T-helper 2 cell treated with Interferon-gamma antibody and Interleukin-4, amounts not matched to agents 100 ng/mL and 5 ng/mL, for 36 hours (primary cell): ENCODE measurements at regions not wholly inside any gene's neighbourhood (a gene's known extent, or its start where the extent isn't known, plus 50 kb on each side); places are given as distances from the start of the nearest gene placed in this dataset.

Experiments used
- intact Hi-C: fragments of 100-400 bp; cut with micrococcal nuclease; formaldehyde crosslinking; loops from one replicate; pipeline ENCODE4 v1.15.1; 2023

DNA sequence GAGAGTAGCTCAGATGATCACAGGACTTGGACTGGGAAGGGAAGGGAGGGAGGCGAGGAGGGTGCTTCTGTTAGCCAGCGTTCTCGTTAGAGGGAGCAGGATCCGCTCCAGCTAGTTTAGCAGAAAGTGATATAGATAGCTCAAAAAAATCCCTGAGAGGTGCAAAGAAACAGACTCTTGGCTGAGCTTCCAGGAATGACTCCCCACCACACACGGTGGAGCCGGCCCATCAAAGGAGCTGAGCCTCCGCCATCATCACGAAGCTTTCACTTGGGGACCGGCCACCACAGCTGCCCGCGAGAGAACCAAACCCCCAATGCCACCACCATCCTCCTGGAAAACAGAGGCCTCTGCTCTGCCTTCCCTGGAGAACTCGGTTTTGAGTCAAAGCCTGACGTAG, 124.6 kb upstream of the BCL2L14 start:
- intact Hi-C loops = no loop called here

DNA sequence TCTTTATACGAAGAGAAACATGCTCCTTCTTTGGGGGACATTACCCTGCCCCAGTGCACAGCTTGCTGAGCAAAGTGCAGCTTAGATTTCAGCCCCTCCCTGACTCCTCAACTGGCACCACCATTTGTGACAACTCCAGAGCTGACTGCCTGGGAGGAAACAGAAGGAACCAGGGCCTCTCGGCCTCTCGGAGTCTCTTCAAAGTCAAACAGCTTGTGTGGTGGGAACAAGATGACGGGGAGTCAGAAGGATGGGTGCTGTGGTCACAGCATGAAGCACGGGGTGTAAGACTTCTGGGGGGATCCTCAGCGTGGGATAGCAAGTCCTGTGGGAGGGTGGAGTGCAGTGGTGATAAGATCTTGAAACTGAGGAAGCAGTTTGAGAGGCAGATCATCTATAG, 123.5 kb upstream of the BCL2L14 start:
- intact Hi-C loops = no loop called here

DNA sequence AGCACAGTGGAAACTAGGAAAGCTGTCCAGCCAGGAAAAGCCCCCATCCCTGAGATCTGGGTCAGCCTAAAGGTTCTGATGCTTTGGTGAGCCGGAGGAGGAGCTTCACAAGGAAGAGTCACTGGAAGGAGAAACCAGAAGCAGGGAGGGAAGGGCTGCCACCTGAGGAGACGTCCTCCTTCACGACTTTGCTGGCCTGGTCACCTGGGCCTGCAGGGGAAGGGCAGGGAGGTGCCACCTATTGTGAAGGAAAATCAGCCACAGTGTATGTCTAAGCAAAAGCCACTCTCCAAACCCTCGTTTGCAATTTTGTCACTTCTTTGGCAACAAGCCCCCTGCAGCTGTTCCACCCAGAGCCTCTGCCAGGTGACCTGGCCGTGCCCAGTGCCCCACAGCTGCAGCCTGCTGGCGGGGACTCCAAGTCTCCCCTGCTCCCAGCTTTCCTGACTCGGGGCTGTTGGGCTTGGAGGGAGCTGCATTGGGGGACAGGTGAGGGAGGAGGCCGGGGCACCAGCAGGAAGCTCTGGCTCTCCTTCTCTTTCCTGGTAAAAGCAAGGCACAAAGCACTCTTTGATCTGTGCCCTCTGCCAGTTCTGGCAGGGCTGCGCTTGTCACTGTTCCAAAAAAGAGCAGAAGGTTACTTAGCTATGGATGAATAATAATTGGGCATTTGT, 120.9 kb upstream of the BCL2L14 start:
- intact Hi-C loops = no loop called here

DNA sequence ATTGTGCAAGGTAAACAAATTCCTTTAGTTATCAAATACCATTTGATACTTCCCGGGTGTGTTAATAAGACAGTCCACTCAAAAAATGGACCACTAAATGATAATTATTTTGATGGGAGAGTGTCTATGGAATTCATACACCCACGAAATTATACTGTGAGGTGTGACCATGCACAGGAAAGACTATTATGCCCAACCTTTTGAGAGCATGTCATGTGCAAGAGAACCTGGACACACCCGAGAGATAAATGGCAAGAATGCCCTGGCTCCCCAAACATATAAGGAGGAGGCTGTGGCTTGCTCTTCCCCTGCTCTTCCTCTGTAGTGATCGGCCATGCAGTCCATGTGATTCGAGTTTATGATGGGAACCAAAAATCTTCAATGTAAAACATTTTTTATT, 119.5 kb upstream of the BCL2L14 start:
- intact Hi-C loops = no loop called here

DNA sequence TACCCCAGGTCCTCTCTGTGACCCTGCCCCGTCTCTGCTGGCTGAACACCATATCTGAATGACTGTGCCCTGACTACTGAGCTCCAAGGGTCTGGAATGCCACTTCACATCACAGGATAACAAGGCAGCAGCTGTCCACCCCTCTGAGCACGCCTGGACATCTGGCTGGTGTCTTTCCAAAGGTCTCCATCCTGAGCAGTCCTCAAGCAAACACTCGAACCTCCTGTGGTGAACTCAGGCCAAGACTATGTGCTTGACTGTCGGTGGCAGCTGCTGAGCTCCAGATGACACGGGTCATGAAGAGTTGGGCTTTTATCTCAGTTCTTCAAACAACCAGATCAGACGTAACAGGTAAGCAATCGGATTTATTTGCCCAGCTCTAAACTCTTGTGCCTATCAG, 117.2 kb upstream of the BCL2L14 start:
- intact Hi-C loops = no loop called here

DNA sequence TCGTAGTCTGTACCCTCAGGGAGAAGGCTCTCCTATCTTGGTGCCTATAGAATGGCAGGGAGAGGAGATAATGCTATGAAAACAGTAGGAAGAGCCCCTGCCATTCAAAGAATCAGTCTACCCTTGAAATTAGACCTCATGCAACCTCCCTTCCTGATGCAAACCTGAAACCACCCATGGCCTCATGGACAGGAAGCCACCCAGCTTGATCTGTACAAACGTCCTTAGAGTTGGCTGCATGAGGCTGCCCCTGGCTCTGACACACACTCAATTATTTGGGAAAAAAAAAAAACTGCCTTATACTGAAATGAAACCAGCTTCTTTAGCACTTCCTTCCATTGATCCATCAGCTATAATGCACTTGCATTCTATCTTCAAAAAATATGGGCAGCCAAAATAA, 116.6 kb upstream of the BCL2L14 start:
- intact Hi-C loops = no loop called here

DNA sequence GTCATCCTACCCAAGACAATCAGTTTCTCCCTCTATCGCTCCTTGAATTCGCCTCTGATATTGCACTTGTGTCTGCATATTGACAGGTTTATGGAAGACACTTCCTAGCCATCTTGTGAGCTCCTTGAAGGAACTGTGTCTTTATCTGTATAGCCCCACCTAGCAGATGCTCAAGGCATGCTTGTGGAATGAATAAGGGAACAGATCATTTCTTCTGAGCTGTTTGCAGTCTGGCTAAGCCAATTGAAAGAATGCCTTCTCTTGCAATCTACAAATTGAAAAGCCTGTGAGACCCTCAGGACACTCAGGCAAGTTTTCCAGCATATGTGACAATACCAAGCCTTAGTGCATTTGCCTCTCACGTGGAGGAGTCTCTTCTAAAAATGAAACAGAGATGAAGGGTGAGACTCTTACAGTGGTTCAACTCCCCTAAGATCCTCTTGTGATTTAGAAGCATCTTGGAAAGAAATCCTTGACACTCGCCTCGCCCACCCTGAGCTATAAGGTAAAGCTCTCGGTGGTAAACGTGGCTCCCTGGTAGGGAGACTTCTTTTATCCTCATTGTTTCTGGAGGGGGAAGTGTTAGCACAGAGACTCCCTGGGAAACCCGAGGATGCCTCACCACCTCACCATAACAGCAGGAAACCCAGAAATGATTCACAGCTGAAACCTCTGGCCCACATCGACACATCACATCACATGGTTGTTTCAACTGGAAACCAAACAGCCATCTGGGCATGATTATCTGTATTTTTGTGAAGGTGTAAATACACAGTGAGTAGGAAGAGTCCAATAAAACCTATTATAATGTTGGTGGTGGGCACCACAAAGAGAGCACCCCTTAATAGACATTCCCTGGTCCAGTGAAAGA, 112.3 kb upstream of the BCL2L14 start:
- intact Hi-C loops = loop anchor here (2.0 to 5.0 kb wide), 3 partner anchors 22 to 306 kb away; no protein-coding TSS in a partner anchor

DNA sequence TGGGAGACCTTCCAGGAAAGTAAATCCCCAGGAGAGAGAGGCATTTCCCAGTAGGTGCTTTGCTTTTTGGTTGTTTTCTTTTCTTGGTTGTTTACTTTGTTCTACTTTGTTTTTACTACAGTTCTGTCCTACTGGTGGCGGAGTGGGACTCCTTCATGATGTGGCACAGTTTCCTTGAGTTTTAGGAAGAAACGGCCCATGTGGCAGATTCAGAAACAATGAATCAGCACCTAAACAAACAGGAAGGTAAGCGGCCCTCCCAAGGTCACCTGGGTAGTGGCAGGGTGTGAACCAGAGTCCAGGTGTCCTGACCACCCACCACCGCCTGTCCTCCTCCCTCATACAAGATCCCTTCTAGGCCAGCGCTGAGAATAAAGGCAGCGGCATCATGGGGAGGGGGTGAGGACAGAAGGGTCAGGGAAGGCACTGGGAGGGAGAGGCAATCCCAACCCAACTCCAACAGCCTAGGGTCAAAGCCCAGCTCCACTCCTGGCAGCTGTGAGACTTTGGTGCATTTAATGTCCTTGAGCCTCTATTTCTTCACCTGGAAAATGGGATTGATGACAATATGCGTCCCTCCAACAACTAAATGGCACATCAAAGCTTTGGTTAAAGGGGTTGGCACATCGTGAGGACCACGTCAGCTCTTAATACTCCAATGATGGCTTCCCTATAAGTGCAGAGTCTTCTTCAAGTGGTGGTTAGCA, 111.5 kb upstream of the BCL2L14 start:
- intact Hi-C loops = loop anchor here (2.0 to 5.0 kb wide), 3 partner anchors 22 to 307 kb away; no protein-coding TSS in a partner anchor

DNA sequence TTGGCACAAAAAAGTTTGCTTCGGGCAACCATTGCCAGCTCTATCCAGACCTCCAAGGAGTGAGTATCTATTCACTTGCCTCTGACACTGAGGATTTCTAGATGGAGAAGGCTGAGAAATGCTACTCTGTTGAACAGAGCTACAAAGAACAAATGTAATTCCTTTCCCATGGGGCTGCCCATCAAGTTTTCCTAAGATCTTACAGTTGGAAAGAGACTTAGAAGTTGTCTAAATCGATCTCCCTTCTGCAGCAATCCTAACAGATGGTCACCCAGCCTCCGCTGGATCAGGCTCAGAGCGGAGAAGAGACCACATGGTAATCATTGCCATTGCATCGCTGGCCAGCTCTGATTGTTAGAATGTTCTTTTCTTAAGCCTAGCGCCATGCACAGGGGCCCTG, 110.1 kb upstream of the BCL2L14 start:
- intact Hi-C loops = no loop called here

DNA sequence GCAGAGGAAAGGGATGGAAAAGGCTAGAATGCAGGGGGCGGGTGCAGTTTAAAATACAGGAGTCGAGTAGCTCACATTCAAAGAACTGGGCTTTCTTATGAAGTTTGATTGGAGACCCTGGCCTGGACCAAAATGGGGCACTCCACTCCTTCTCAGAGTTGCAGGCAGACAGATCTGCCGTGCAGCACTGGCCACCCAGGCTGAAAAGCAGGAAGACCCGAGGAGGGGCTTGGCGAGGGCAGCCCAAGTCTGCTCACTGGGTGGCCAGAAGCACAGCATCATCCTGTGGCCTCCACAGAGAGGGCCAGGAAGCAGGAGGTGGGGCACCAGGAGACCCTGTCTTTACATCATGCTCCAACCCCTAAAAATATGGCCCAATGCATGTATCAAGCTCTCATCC, 109.1 kb upstream of the BCL2L14 start:
- intact Hi-C loops = no loop called here

DNA sequence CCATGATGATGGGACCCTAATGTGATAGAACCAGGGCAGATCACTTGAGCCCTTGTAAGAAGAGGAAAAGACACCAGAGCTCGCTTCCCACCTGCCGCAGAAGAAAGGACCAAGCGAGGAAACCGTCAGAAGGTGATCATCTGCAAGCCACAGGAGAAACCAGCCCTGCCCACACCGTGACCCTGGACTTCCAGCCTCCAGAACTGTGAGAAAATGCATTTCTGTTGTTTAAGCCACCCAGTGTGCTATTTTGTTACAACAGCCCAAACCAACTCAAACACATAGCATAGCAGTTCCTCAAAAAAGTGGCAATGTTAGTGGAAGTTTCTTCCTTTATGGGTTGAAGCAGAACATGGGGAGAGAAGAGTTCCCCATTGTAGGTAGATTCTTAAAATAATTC, 107.9 kb upstream of the BCL2L14 start:
- intact Hi-C loops = no loop called here

DNA sequence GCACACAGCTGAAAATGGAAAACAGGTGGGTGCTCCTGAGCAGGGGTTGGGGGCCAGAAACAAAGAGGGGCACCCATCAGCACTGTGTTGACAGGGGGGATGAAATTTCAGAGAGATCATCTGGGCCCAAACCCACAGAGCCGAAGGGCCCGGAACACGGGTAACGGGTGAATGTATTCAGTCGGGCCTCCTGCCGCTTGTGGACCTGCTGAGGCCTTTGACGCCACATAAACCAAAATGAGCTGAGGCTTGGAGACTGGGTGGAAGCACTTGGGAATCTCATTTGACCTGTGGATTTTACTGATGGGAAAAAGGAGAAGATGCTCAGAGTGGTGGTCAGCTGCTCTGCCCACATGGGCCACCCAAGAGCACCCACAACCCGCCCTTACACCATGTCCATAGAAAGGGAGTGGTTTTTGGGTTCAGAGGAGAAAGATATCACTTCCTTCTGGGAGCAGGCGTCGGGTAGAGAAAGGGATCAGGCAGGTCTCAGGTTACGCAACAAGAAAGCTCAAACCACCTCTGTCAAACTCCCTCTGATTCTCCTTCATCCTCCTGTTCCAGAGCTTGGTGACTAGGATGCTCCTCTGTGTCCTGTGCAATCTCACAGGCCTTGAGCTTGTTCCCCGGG, 106.8 kb upstream of the BCL2L14 start:
- intact Hi-C loops = no loop called here

DNA sequence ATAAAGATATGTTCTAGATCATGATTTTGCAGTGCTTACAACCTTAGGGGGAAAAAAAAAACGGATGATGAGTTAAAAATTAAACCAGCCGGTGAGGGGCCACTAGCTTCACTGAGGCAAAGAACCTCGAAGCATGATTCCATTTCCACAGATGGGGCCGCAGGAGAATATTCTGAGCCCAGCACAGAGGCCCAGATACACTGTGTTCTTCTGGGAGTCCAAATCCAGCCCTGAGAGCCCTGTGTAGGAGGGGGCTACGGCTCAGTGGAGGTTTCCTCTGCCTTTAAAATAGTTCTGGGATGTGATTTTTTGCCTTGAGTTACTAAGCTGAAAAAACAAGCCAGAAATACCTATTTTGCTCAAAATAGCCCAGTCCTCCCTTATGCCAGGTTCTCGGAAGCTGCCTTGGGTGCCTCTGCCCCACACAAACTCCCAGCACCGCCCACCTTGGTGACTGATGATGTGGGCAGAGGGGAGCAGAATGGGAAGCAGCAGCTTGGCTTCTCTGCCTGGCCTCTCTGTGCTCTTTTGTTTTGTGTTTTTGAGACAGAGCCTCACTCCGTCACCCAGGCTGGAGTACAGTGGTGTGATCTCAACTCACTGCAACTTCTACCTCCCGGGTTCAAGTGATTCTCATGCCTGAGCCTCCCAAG, 105.4 kb upstream of the BCL2L14 start:
- intact Hi-C loops = no loop called here

DNA sequence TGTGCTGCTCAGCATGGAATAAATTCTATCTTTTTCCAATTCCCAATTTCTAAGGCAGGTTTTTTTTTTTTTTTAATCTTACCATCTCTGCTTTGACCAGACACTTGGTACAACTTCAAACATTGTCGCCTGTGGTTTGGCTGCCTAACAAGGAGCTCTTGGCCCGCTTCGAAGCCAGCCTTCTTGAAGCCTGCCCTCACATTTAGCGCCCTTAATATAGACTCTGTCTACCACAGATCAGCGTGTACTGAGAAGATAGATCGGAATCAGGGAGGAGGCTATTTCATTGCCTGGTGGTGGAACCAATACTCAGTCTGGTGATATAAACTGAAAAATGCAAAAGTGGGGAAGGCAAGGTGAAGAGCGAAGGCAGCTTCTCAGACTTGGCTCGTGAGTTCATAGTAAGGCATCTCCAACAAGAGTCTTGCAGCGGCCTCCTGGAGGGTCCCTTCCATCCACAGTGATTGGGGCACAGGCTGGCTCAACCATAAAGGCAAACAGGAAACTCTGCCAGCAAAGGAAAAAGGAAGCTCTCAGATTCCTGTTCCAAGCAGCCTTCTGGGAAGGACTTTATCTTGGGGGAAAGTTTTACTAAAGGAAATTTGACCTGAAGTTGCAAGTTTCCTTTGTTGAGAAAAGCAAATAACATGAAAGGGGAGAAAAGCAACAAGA, 103.2 kb upstream of the BCL2L14 start:
- intact Hi-C loops = no loop called here

DNA sequence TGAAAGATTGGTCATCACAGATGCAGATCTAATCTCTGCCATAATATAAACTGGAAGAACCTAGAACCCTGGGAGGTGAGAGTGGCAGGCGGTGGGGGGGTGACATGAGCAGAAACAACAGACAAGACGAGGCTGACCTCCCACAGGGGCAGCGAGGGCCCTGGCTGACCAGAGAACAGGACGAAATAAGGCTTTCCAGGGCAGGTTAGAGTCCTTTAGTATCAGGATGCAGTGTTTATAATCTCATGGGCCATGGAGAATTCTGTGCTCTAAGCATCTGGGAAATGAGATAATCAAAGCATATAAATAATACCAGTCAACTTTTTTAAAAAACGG, 102.7 kb upstream of the BCL2L14 start:
- intact Hi-C loops = no loop called here

DNA sequence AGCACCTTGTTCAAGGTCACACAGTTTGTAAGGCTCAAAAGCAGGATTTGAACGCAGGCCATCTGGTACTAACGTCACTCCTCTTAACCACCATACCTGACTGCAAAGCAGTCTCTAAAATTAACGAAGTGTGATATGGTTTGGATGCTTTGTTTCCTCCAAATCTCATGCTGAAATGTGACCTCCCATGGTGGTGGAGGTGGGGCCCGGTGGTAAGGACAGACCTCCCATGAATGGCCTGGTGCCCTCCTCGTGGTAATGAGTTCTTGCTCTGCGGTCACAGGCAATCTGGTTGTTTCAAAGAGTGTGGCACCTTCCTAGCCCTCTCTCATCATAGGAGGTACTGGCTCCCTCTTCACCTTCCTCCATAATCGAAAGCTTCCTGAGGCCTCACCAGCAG, 102.2 kb upstream of the BCL2L14 start:
- intact Hi-C loops = no loop called here

DNA sequence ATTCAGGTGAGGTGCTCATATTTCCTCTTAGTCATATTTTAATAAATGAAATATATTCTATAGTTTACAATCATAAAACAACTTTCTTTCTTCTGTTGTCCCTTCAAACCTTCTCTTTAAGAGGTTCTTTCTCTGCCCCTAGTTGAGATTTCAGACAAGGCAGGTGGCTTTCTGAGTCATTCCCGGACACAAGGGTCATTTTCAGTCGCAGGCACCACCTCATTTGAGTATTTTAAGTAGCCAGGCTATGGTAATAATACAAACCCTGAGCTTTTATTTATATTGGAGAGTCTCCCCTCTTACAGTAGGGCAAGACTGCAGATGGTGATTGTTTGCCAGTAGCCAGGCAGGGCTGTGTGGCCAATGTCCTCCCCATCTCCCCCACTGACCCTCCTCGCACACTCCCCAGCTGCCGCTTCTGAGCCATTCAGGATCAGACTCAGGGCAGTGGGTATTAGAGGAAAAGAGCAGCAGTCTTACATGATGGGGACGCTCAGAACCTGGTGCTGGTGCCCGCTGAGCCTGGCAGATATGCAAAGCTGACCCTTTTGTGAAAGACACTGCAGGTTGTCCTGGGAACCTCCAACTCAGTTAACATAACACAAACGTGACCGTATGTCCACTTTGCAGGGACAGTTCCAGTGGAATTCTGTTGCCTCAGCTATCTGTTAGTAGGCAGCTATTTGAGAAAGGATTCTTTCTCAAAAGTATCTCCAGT, 101.1 kb upstream of the BCL2L14 start:
- intact Hi-C loops = no loop called here

DNA sequence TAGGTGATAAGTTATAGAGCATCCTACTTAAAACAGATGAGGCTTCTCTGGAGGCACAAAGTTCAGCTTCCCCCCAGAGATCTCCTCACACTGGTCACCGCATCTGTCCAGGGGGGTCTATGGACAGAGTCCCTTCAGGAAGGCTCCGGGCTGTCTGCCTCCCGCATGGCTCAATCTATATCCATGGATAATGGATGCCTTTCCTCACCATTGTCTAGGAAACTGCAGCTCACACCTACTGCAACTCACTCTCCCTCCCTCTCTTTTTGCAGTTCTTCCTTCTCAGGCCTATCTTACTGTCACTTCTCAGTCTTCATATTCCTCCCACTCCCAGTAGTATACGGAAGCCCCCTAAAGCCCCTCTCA, 100.6 kb upstream of the BCL2L14 start:
- intact Hi-C loops = no loop called here

DNA sequence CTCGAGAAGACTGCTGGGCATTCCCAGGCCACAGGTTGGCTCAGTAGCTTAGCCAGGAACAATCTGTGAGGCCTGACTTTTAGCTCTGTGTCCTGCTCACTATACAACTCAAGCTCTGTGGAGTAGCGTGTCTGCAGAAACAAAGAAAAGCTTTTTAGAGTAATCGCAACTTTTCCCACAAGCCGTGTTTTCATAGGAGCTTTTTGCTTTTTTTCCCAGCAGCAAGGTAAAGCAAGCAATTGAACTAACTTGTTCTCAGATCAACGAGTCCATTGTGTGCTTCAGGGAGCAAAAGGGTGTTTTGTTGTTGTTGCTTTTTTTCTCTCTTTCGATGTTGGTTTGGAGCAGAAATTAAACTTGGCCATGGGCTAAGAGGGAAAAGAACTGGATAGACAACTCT, 97.3 kb upstream of the BCL2L14 start:
- intact Hi-C loops = no loop called here

DNA sequence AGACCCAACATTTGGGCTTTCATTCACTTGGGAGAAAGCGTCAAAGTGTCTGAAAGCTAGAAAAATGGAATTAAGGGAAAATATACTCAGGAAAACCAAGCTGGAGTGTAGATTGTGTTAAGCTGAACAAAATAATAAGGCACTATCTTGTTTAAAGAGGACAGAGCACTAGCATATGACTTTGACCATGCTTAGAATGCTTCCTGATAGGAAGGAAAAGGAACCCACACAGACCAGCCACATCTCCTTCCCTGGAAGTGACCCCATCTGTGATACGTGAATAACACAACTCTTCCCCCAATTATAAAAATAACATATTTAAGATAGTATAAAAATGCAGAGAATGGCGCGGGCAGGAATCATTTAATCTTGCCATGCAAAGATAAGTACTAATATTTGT, 94.7 kb upstream of the BCL2L14 start:
- intact Hi-C loops = no loop called here
